ENCODE measurements at regions not wholly inside any gene's neighbourhood (a gene's known extent, or its start where the extent isn't known, plus 50 kb on each side); places are given as distances from the start of the nearest gene placed in this dataset.
"Not testable (repeated sequence)": the region's sequence is repeated elsewhere in the genome, so short reads cannot be mapped to it uniquely, and the experiment has no call there.

- no peak for DNase-seq
Observed at GRCh38 chr5:126233256-126233655, 190.0 kb upstream of the GRAMD2B start.

GRCh38 chr5:126234563-126235195, 188.5 kb upstream of the GRAMD2B start:
- no peak for DNase-seq

- DNase-seq: no peak
Observed at GRCh38 chr5:126235628-126236027, 187.6 kb upstream of the GRAMD2B start.

DNA sequence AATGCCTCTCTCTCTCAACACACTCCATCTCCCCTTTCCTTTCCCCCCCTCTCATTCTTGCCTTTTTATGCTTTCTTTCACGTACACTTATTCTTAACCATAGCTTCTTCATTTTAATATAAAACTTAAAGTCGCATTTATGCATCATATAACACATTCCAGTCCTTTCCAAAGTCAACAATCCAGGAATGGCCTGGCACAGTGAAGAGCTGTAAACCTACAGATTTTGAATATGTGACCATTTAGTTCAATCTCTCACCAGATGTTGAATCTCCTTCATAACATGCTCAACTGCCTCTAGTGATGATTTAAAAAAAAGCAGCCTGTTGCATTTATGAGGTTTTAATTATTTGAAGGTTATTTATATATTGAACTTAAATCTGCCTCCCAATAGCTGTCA, 186.2 kb upstream of the GRAMD2B start:
- no peak for DNase-seq

DNA sequence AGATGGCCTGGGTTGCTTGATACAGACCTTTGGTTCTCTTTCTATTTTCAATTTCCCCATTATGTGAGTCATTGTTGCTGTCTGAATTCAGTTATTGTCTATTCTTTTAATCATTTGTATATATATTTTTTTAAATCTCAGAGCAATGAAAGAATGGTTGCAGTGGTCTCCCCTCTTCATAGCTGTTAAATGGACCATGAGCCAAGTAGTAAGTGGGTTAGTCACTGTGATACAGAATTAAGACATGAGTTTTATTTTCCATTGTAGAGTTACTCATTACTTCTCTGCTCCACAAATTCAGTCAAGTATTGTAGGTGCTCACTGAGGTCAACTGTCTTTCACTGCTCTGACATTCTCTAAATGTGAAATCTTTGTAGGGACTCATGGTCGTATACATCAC, 174.6 kb upstream of the GRAMD2B start:
- DNase-seq: no peak

DNA sequence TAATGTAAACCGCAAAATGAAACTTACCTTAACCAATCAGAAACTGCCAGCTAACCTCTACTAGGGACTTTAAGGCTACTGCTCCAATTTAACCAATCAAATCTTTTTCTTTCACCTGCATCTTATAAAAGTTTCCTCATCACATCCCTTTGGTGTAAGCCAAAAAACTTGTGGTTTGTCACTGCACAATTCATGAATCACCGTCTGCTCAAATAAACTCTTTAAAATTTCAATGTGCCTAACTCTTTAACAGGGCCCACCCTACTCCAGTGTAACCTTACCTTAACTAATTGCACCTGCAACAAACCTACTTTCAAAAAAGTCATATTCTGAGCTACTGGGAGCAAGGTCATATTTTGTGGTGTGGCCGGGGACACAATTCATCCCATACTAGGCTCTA, 172.2 kb upstream of the GRAMD2B start:
- no peak for DNase-seq

- no peak for DNase-seq
Observed at GRCh38 chr5:126253406-126253805, 169.8 kb upstream of the GRAMD2B start.

- DNase-seq: no peak
Observed at GRCh38 chr5:126263591-126264184, 159.5 kb upstream of the GRAMD2B start.

DNA sequence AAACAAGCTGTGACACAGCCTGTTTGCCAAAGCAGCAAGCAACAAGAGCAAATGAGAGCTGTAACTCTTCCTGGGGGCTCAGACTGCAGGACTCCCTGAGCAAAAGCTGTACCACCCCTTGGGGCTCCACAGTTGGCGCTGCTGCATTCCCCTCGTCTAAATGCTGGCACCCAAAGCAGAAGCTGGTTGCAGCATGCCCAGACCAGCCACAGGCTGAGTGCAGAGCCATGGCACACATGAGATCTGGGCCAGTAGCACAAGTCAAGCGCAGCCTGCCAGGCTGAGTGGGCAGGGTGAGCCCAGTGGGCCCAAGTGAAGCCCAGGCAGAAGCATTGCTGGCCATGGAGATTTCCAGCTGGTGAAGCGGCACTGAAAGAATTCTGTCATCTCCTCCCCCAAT, 157.3 kb upstream of the GRAMD2B start:
- DNase-seq: no peak

DNA sequence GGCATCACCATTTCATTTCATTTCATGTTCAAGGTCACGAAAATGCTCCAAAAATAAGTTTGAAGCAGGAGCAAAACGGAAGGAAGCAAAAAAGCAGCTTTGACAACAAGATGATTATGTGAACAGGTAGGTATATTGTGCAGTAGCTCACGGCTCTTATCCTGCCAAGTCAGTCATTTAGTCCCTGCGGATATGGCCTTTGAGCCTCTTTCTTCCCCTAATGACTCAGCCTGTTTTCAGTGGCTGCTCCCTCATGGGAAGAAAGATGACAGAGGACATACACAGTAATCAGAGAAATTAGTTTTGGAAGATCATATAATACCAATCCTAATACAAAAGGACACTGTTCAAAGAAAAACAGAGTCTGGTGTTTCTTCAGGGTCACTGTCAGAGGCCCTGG, 155.8 kb upstream of the GRAMD2B start:
- no peak for DNase-seq

DNA sequence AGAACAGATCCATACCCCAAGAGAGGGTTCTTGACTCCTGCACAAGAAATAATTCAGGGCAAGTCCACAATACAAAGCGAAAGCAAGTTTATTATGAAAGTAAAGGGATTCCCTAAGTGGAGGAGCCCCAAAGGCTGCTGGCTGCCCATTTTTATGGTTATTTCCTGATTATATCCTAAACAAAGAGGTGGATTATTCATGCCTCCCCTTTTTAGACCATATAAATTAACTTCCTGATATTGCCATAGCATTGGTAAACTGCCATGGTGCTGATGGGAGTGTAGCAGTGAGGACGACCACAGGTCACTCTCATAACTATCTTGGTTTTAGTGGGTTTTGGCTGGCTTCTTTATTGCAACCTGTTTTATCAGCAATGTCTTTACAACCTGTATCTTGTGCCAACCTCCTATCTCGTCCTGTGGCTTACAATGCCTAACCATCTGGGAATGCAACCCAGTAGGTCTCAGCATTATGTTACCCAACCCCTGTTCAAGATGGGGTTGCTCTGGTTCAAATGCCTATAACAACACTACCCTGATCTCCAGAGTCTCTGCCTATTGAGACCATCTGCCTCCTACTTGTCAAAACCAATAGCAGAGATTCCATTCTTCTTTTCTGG, 154.4 kb upstream of the GRAMD2B start:
- no peak for DNase-seq

DNA sequence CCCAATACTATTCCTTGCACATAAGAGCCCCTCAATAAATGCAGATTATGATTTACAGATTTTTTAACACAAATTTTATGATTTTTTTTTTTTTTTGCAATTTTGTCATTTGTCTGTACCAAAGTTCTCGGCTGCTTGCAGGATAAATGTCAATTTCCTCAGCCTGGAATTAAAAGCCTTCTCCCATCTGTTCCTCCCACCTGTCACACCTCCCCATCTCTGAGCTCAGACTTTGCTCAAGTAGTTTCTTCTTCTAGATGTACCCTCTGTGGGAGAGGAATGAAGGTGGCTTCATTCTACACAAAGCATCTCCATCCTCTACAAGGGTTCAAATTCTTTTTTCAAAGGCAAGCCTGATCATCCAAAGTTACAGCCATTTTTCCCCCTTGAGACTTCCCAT, 153.7 kb upstream of the GRAMD2B start:
- DNase-seq: no peak

DNA sequence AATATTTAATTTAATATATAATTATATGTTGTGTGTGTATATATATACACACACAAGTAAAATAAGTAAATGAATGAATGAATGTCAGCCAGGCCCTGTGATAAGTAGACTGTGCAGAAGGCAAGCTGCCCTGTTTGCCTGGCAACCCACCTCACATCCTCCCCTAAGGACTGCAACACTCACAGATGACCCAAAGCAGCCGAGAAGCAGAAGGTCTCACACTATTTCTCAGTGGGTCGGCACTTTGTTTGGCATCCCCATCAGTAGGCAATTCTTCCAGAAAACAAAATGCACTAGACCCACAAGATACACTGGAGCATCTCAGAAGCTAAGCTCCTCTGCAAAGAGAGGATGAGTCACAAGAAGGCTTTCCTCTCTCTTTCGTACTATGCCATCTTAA, 152.1 kb upstream of the GRAMD2B start:
- DNase-seq: no peak

DNA sequence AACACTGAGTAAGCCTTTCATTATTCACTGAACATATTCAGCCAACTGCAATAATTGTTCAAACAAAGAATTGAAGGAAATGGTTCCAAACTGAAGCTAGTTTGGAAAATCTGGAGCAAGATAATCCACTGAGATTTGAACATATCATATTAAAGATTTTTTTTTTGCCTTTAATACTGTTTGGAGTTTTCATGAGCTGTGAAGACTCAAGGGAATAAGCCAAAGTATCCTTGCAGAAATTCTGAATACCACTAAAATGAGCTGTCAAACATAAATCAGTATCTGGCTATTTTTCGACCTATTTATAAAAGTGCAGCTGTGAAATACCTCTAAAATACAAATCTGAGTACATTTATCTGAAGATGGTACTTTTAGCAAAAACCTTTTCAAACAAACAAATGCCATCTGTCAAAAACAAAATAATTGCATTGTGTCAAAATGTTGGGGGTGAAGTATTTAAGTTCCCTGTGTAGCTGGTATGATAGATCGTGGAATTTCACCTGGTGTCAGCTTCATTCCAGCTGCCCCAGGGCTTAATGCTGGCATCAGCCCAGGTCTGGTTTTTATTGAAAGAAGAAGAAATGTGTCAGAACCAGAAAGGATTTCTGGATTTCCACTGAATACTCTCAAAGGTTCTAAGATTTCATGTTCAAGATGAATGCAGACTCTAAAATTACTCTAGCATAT, 149.0 kb upstream of the GRAMD2B start:
- DNase-seq: no peak

DNA sequence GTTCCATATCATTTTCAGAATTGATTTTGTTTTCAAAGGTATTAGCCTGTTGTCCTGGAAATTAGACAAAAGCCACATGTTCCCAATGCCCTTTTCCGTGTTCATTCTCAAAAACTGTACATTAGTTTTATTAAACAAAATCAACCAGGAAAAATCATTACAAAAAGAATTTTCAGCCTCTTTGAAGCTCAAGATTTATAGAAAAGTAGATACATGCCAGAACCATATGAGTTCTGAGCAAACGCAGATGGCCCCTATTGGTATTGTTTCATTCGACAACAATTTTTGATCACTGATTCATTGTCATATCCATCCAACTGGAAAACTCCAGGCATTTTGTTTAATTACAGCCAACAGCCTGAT, 148.5 kb upstream of the GRAMD2B start:
- no peak for DNase-seq

GRCh38 chr5:126277762-126278161, 145.4 kb upstream of the GRAMD2B start:
- DNase-seq: no peak

DNA sequence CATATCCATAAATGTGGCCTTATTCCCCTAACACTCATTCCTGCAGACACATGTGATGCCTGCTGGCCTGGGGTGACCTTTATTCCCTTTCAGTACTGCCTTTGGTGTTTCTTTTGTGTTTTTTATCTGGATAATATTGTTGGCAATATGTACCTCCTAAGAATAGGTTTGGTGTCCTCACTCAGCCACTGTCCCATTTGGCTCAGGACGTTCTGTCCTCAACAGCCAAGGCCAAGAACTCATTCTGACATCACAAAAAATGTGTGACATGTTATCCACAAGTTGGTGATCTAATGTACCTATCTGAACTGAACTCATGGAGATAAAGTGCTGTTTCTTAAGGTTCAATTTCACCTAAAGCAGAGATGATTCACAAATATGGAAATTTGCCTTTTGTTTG, 142.9 kb upstream of the GRAMD2B start:
- DNase-seq: no peak

GRCh38 chr5:126280846-126281245, 142.4 kb upstream of the GRAMD2B start:
- no peak for DNase-seq

DNA sequence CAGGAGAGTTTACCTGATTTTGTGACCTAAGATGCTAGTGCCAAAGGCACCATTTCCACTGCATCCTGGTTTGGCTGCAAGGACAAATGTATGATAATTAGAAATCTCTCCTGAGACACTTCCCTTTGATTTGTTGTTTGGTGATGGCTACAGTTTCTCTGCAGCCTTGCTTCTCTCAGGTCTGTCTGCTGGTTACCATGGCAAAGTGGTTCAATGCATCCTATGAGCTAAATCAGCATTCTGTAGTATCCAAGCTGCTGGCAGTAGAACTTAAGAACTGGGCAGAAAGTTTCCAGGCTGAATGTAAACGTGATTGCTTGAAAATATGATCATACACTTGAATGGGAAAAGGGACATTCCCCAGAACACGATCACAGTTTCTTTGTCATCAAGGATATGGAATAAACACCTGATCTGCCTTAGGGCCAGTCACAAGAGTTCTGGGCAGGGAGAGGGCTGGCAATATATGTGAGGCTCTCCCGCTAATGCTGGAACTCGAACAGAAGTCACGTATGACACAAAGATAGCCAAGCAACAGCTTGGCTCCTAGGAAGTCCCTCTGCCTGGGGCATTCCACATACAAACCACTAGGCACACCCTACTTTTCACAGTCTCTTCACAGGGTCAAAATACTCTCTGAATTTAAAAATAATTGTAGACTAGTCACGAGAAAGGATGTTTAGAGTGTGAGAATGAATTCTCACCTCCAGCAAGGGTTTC, 138.1 kb upstream of the GRAMD2B start:
- DNase-seq: no peak

DNA sequence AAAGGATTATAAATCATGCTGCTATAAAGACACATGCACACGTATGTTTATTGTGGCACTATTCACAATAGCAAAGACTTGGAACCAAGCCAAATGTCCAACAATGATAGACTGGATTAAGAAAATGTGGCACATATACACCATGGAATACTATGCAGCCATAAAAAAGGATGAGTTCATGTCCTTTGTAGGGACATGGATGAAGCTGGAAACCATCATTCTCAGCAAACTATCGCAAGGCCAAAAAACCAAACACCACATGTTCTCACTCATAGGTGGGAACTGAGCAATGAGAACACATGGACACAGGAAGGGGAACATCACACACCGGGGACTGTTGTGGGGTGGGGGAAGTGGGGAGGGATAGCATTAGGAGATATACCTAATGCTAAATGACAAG, 127.1 kb upstream of the GRAMD2B start:
- DNase-seq: not testable (repeated sequence)

- no peak for DNase-seq
Observed at GRCh38 chr5:126300293-126300692, 122.9 kb upstream of the GRAMD2B start.

DNA sequence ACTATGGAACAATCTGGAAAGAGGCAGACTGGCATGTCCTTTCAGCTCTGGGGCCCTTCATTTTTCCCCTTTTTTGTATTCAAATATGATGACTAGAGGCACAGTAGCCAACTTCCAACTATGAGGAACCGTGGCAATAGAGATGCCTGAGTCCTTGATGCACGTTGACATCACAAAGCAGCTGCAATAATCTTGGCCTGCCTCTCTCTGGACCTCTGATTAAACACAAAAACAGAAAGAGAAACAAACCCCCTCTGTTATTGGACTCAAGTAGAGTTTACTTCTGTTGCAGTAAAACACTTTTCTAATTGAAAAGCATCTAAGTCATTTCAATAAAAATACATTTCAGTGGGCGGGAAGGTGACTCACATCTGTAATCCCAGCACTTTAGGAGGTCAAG, 122.2 kb upstream of the GRAMD2B start:
- DNase-seq: no peak

DNA sequence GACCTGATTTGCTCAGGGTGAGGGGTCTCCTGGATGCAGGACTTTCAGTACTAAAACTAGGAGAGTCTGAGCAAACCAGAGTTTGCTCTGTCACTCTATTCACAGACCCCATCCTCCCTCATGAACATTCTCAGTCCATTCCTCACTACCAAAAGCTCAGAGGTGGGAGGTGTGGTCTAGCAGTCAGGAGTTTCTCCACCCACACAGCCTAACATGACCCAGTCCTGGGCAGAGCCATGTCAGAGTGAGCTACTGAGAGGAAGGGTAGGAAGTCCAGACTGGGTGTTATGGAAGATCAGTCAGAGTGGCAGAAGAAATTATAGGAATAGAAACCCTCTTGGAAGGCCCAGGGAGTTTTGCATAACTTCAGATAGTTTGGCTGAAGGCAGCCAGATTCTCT, 113.3 kb upstream of the GRAMD2B start:
- DNase-seq: no peak

GRCh38 chr5:126311766-126312165, 111.4 kb upstream of the GRAMD2B start:
- DNase-seq: no peak

Measured in NCI-H1930 (cell line).